ACC112 (cell line): ENCODE measurements at regions not wholly inside any gene's neighbourhood (a gene's known extent, or its start where the extent isn't known, plus 50 kb on each side); places are given as distances from the start of the nearest gene placed in this dataset.

ENCODE experiments used
- H2AFZ ChIP-seq: fragments of 200-600 bp; sonication (generic); one replicate; pipeline ENCODE4 v1.6.0; 2017; ENCODE audit warnings: antibody characterized with exemption, low read length; ENCODE audit not compliant: unreplicated experiment
- H3K27ac ChIP-seq: fragments of 200-600 bp; sonication (generic); 2 replicates; pipeline ENCODE4 v1.5.1; 2014; ENCODE audit warnings: low read depth, mild to moderate bottlenecking, antibody characterized with exemption, low read length, moderate library complexity
- H3K27me3 ChIP-seq: fragments of 200-600 bp; sonication (generic); 2 replicates; pipeline ENCODE4 v1.6.1; 2014; ENCODE audit warnings: mild to moderate bottlenecking, antibody characterized with exemption, low read length, moderate library complexity, mixed read lengths; ENCODE audit not compliant: insufficient read depth
- H3K36me3 ChIP-seq: fragments of 200-600 bp; sonication (generic); 2 replicates; pipeline ENCODE4 v1.6.1; 2016; ENCODE audit warnings: mild to moderate bottlenecking, antibody characterized with exemption, low read length, moderate library complexity, mixed read lengths; ENCODE audit not compliant: insufficient read depth
- H3K4me1 ChIP-seq: fragments of 200-600 bp; sonication (generic); one replicate; pipeline ENCODE4 v1.6.1; 2016; ENCODE audit warnings: low read length, mixed read lengths; ENCODE audit not compliant: insufficient read depth, unreplicated experiment, control insufficient read depth
- H3K4me3 ChIP-seq: fragments of 200-600 bp; sonication (generic); 2 replicates; pipeline ENCODE4 v1.5.1; 2014; ENCODE audit warnings: mild to moderate bottlenecking, low read depth, low read length
- H3K79me2 ChIP-seq: fragments of 200-600 bp; sonication (generic); one replicate; pipeline ENCODE4 v1.6.0; 2016; ENCODE audit warnings: low read length; ENCODE audit not compliant: control insufficient read depth, unreplicated experiment, insufficient read depth

- H3K4me1 ChIP-seq: peaks cover 30% of the 10 kb centered on the region
- peak overlapping the region; percentile 27; the same call in 1 of the 2 replicates for H3K27ac ChIP-seq
- no peaks in the 10 kb centered on the region for H3K79me2 ChIP-seq
- H3K27me3 ChIP-seq: no peaks in the 10 kb centered on the region
- no peaks in the 10 kb centered on the region for H3K36me3 ChIP-seq
- peak overlapping the region; percentile 57 for H2AFZ ChIP-seq
- H3K4me3 ChIP-seq: peak overlapping the region; percentile 53
Measured at GRCh38 chr5:17379100-17379951, 118.7 kb upstream of the TAF11L2 start.

GRCh38 chr5:17381932-17382331 lies 116.1 kb upstream of the TAF11L2 start:
- Histone ChIP-seq H3K27ac (no peak overlapping the region), H3K27me3 (no peaks in the 10 kb centered on the region), H3K36me3 (no peaks in the 10 kb centered on the region), H3K79me2 (no peaks in the 10 kb centered on the region), H3K4me1 (peaks cover 20% of the 10 kb centered on the region), H3K4me3 (no peak overlapping the region), H2AFZ (no peak overlapping the region)

GRCh38 chr5:17383526-17383925 lies 114.5 kb upstream of the TAF11L2 start:
- Histone ChIP-seq H3K27ac (no peak overlapping the region), H2AFZ (no peak overlapping the region), H3K36me3 (no peaks in the 10 kb centered on the region), H3K27me3 (no peaks in the 10 kb centered on the region), H3K4me3 (no peak overlapping the region), H3K4me1 (peaks cover 12% of the 10 kb centered on the region), H3K79me2 (no peaks in the 10 kb centered on the region)

- Histone ChIP-seq H2AFZ (no peak overlapping the region), H3K36me3 (no peaks in the 10 kb centered on the region), H3K79me2 (no peaks in the 10 kb centered on the region), H3K27ac (no peak overlapping the region), H3K4me3 (no peak overlapping the region), H3K4me1 (peaks cover 5% of the 10 kb centered on the region), H3K27me3 (no peaks in the 10 kb centered on the region)
Measured at GRCh38 chr5:17384181-17384580, 113.8 kb upstream of the TAF11L2 start.

DNA sequence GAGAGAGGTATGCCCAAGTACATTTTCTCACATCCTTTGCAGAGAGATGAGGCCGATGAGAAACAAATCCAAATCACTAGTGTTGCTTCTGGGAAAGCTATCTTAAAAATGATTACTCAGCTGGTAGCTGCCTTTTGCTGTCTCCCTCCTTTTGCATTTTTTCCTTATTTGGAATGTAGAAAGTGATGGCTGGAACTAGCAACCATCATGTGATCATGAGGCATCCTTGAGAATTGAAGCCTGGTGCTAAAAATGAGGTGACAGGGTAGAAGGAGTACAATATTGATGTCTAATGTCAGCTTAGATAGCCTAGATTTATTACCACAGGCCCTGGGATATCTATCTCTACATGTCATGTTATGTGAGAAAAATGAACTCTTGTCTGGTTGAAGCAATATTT lies 109.3 kb upstream of the TAF11L2 start:
- Histone ChIP-seq H3K36me3 (no peaks in the 10 kb centered on the region), H3K27ac (no peak overlapping the region), H3K4me3 (no peak overlapping the region), H3K79me2 (no peaks in the 10 kb centered on the region), H3K27me3 (no peaks in the 10 kb centered on the region), H3K4me1 (no peaks in the 10 kb centered on the region), H2AFZ (no peak overlapping the region)

- no peak overlapping the region for H3K27ac ChIP-seq
- peaks cover 10% of the 10 kb centered on the region for H3K4me1 ChIP-seq
- H3K4me3 ChIP-seq: no peak overlapping the region
- no peaks in the 10 kb centered on the region for H3K79me2 ChIP-seq
- no peaks in the 10 kb centered on the region for H3K36me3 ChIP-seq
- H2AFZ ChIP-seq: no peak overlapping the region
- no peaks in the 10 kb centered on the region for H3K27me3 ChIP-seq
Measured at GRCh38 chr5:17394086-17394485, 103.9 kb upstream of the TAF11L2 start.

DNA sequence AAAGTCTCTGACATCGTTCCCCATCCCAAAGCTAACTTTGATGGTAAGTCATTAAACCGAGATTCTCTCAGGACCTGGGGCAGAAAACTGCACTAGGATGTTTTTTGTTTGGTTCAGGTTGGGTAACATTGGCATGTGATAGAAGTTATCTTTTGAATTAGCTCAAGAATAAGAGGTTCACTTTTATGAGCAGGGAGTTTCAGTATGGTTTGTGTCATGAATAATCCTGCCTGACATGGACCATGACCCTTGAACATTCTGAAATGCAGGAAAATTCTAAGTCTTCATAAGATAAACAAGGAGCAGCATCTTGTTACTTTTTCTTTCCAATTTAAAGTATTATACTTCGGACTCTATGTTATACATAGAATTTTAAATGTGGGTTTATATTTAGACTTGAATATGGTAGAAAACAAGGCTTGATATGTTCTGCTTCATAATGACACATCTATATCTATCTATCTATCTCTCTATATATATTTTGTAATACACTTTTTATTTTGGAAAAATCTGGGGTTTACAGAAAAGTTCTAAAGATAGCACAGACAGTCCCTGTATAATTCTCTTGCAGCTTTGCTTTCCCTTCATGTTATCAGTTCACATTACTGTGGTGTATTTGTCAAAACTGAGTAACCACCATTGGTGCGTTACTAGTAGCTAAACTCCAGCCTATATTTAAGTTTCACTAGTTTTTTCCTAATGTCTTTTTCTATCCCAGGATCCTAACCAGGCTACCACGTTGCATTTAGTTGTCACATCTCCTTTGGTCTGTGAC lies 102.7 kb upstream of the TAF11L2 start:
- no peak overlapping the region for H2AFZ ChIP-seq
- H3K4me3 ChIP-seq: no peak overlapping the region
- peaks cover 10% of the 10 kb centered on the region for H3K4me1 ChIP-seq
- no peak overlapping the region for H3K27ac ChIP-seq
- no peaks in the 10 kb centered on the region for H3K79me2 ChIP-seq
- no peaks in the 10 kb centered on the region for H3K36me3 ChIP-seq
- H3K27me3 ChIP-seq: no peaks in the 10 kb centered on the region

DNA sequence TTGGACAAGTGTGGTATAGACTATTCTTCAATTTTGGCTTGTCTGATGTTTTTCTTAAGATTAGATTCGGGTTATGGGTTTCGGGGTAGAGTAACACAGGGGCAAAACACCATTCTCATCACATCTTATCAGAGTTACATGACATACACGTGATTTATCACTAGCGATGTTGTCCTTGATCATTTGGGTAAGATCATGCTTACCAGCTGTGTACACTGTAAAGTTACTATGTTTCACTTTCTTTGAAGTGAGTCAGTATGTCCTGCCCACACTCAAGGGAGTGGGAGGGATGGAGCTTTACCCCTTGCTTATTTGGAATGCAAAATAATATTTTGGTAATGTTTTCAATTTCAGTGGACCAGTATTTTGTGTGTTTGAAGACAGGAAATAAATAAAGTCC lies 101.8 kb upstream of the TAF11L2 start:
- Histone ChIP-seq H3K27ac (no peak overlapping the region), H3K79me2 (no peaks in the 10 kb centered on the region), H3K4me3 (no peak overlapping the region), H3K36me3 (no peaks in the 10 kb centered on the region), H2AFZ (peak overlapping the region; percentile 36), H3K4me1 (peaks cover 10% of the 10 kb centered on the region), H3K27me3 (no peaks in the 10 kb centered on the region)

GRCh38 chr5:17398431-17398830 lies 99.6 kb upstream of the TAF11L2 start:
- no peak overlapping the region for H3K27ac ChIP-seq
- no peak overlapping the region for H3K4me3 ChIP-seq
- peaks cover 10% of the 10 kb centered on the region for H3K4me1 ChIP-seq
- 0 out of 2 replicates have a peak, but pooled peaks cover 3% of the 10 kb centered on the region for H3K27me3 ChIP-seq
- no peaks in the 10 kb centered on the region for H3K36me3 ChIP-seq
- H2AFZ ChIP-seq: no peak overlapping the region
- H3K79me2 ChIP-seq: no peaks in the 10 kb centered on the region

DNA sequence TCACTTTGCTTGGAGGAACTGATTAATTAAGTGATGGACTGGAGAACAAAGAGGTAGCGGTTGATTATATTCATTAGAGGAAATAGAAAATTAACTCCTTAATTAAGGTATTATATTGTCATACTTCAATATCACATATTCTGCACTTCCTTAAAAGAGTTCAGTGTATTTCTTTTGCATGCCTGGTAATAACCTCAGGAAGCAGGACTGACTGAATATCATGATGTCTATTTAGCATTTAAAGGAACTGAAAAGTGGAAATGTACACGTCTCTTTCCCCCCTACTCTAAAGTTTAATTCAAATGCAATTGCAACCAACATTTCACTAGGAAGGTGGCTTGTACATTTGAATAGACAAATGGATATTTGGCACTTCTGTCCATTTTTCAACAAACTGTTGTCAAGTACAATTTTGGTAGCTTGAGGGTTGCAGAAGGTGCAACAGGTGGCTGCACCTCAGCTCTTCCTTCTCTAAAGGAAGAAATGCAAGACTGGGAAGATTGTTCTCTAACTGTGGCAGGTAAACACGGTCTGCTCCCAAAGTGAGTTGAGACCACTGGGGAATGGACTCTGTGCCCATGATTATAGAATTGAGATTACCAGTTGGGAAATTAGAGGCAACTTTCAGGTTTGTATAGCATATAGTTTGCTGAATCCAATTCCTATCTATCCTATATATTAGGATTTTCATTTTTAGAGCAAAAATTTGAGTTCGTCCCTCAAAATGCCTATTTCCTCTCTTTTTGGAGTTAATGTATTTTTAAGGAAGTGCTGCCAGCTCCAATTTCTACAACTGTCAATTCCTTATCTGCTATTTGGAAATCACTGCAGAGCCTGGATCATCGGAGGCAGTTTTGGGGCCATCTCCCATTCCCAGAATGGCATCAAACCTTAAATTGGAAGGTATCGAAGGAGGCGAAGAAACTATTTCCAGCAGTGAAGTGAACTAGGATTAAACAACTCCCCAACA lies 98.9 kb upstream of the TAF11L2 start:
- Histone ChIP-seq H3K27ac (no peak overlapping the region), H3K4me3 (no peak overlapping the region), H3K4me1 (peaks cover 10% of the 10 kb centered on the region)

More for the DNA sequence above, 98.9 kb upstream of the TAF11L2 start:
- H2AFZ ChIP-seq: no peak overlapping the region
- no peaks in the 10 kb centered on the region for H3K79me2 ChIP-seq
- H3K36me3 ChIP-seq: no peaks in the 10 kb centered on the region
- peaks cover 10% of the 10 kb centered on the region; the same call in 1 of the 2 replicates for H3K27me3 ChIP-seq
